ENCODE measurements at regions not wholly inside any gene's neighbourhood (a gene's known extent, or its start where the extent isn't known, plus 50 kb on each side); places are given as distances from the start of the nearest gene placed in this dataset.

DNA sequence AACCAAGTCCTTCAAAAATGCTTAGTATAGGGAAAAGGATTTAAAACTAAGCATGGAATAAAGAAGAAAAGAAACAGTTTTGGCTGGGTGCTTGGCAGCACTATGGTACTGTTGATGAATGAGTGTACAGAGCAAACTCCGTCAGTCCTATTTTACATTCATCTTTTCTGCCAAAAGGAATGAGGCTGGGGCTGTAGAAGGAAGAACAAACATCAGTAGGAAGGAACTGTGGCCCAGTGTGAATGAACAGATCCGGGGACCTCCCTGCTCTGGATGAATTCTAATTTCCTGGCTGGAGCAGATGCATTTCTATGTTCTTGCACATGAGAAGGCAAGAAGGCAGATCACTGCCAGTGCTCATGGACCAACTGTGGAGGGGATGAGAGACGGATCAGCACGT is 474.0 kb upstream of the MEIS1 start:
- no peak overlapping the region for H3K27ac ChIP-seq
- 54% methylated on average over 4 of the region's 4 CpGs for WGBS
- H3K4me3 ChIP-seq, result no peak overlapping the region
- DNase-seq (ENCODE audit: low spot score in 2 of 2), result no peak
- no peaks in the 10 kb centered on the region for H3K4me1 ChIP-seq
- no peaks in the 10 kb centered on the region for H3K9me3 ChIP-seq
- H3K27me3 ChIP-seq, result no peaks in the 10 kb centered on the region
- TF ChIP-seq, protein P1, sequence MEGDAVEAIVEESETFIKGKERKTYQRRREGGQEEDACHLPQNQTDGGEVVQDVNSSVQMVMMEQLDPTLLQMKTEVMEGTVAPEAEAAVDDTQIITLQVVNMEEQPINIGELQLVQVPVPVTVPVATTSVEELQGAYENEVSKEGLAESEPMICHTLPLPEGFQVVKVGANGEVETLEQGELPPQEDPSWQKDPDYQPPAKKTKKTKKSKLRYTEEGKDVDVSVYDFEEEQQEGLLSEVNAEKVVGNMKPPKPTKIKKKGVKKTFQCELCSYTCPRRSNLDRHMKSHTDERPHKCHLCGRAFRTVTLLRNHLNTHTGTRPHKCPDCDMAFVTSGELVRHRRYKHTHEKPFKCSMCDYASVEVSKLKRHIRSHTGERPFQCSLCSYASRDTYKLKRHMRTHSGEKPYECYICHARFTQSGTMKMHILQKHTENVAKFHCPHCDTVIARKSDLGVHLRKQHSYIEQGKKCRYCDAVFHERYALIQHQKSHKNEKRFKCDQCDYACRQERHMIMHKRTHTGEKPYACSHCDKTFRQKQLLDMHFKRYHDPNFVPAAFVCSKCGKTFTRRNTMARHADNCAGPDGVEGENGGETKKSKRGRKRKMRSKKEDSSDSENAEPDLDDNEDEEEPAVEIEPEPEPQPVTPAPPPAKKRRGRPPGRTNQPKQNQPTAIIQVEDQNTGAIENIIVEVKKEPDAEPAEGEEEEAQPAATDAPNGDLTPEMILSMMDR (IDR thresholded peaks at IDR 0.05), result no peak
- TF ChIP-seq EP300 (IDR thresholded peaks at IDR 0.05), result no peak
- TF ChIP-seq POLR2A (IDR thresholded peaks at IDR 0.05), result no peak
- TF ChIP-seq POLR2AphosphoS5 (IDR thresholded peaks at IDR 0.05), result no peak
- H3K36me3 ChIP-seq, result no peaks in the 10 kb centered on the region

DNA sequence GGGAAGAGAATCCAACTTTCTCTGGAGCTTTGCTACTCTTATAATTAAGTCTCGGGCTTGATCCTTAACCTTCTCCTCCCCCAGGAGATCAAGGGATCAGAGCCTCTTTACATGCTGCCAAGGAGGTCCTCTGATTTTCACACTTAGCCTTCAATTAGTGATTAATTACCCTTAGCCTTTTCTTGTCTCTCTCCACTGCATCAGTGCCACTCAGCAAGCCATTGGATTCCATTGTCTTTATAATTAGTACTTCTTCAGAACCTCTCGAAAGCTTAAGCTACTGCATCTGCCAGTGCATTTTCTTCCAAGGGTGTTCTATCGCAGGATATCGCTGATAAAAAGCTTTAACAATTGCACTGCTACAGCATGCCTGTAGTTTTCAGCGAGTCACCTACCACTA is 477.0 kb upstream of the MEIS1 start:
- no peak for DNase-seq (ENCODE audit: low spot score in 2 of 2)
- TF ChIP-seq POLR2AphosphoS5 (IDR thresholded peaks at IDR 0.05) (no peak), POLR2A (IDR thresholded peaks at IDR 0.05) (no peak), EP300 (IDR thresholded peaks at IDR 0.05) (no peak)
- TF ChIP-seq, protein P1 (IDR thresholded peaks at IDR 0.05), result no peak
- Histone ChIP-seq H3K9me3 (no peaks in the 10 kb centered on the region), H3K36me3 (no peaks in the 10 kb centered on the region), H3K4me3 (no peak overlapping the region), H3K27ac (no peak overlapping the region), H3K27me3 (no peaks in the 10 kb centered on the region), H3K4me1 (no peaks in the 10 kb centered on the region)
- WGBS, result 82% methylated on average over 5 of the region's 5 CpGs

DNA sequence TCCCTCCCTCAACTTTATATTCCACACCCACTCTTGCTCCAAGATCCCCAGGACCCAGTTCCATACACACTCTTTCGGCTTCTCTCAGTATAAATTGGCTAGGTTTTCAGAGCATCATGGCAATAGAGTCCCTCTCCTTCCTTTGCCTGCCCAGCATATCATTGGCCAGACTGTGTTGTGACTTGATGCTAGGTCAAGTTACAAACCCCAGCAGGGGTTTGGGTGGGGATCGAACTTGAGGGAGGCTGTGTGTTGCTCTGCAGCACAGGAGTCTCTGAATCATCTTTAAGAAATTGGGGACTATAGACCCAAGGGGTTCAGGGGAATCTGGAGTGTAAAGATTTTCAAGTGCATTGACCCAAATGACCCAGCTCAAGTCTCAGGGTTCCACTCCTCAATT is 477.5 kb upstream of the MEIS1 start:
- no peak for DNase-seq (ENCODE audit: low spot score in 2 of 2)
- TF ChIP-seq POLR2A (IDR thresholded peaks at IDR 0.05) (no peak), EP300 (IDR thresholded peaks at IDR 0.05) (no peak), POLR2AphosphoS5 (IDR thresholded peaks at IDR 0.05) (no peak)
- TF ChIP-seq, protein P1 (IDR thresholded peaks at IDR 0.05), result no peak
- Histone ChIP-seq H3K36me3 (no peaks in the 10 kb centered on the region), H3K9me3 (no peaks in the 10 kb centered on the region), H3K27me3 (no peaks in the 10 kb centered on the region), H3K4me1 (no peaks in the 10 kb centered on the region), H3K4me3 (no peak overlapping the region), H3K27ac (no peak overlapping the region)
- 93% methylated on average over 2 of the region's 2 CpGs for WGBS

DNA sequence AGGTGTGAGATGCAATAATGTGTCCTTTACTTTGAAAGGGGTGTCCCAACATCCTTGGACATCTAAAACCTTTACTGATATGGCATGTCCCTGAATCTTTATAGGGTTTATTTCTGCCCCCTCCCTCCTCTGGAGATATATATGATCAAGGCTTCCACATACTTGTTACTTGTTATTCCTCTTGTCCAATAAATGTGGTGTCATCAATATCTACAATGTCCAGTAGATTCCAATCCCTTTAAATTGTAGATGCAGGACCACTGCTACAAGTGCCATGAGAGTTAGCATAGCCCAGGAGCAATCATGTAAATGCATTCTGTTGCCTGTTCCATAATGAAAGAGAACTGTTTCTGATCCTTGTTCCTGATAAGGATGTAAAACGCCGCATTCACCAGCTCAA is 479.7 kb upstream of the MEIS1 start:
- Histone ChIP-seq H3K27ac (no peak overlapping the region), H3K36me3 (no peaks in the 10 kb centered on the region), H3K27me3 (no peaks in the 10 kb centered on the region), H3K4me3 (no peak overlapping the region), H3K9me3 (no peaks in the 10 kb centered on the region), H3K4me1 (no peaks in the 10 kb centered on the region)
- TF ChIP-seq POLR2AphosphoS5 (IDR thresholded peaks at IDR 0.05) (no peak), EP300 (IDR thresholded peaks at IDR 0.05) (no peak), POLR2A (IDR thresholded peaks at IDR 0.05) (no peak)
- TF ChIP-seq, protein P1 (IDR thresholded peaks at IDR 0.05), result no peak
- no peak for DNase-seq (ENCODE audit: low spot score in 2 of 2)
- 81% methylated on average over 2 of the region's 2 CpGs for WGBS

DNA sequence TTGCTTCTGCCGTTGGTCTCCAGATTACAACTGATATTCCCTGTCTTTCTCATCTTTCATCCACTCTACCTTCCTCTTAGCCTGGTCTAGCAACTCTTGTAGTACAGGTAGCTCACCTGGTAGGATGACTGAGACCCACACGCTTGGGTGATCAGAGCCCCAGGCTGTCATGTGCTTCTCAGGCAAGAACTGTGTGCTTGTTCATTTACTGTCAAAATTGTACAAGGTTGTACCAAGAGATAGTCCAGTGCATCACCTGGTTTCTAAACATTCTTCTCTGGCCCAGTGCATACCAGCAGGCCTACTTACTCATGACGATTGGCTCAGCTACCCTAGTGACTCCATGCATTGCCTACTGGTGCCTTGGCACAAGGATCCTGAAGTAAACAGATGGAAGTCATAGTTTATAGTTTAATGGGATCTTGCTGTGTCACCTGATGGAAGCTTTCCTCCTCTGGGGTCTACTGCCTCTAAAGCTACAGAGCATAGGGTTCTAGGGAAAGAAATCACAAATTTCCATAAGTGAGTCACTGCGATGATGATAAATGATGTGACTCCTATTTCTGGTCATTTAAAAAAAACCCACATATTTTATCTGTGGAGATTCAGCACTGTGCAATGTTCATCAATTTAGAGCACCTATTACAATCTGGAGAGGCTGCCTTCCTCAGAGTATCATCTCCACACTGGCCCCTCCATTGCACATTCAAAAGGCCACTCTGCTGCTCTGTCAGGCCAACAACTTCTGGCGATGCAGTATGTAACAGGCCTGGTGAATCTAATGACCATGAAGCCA is 481.8 kb upstream of the MEIS1 start:
- no peak overlapping the region for H3K27ac ChIP-seq
- H3K4me1 ChIP-seq, result no peaks in the 10 kb centered on the region
- no peaks in the 10 kb centered on the region for H3K9me3 ChIP-seq
- no peaks in the 10 kb centered on the region for H3K36me3 ChIP-seq
- TF ChIP-seq EP300 (IDR thresholded peaks at IDR 0.05), result no peak
- no peak for TF ChIP-seq POLR2AphosphoS5 (IDR thresholded peaks at IDR 0.05)
- no peak for TF ChIP-seq POLR2A (IDR thresholded peaks at IDR 0.05)
- TF ChIP-seq, protein P1 (IDR thresholded peaks at IDR 0.05), result no peak
- WGBS, result 94% methylated on average over 5 of the region's 5 CpGs
- no peak for DNase-seq (ENCODE audit: low spot score in 2 of 2)
- H3K27me3 ChIP-seq, result no peaks in the 10 kb centered on the region
- no peak overlapping the region for H3K4me3 ChIP-seq

Measured in suprapubic skin (tissue), 4 donors.